Fibroblast of skin of right quadriceps (primary cell): ENCODE measurements at regions not wholly inside any gene's neighbourhood (a gene's known extent, or its start where the extent isn't known, plus 50 kb on each side); places are given as distances from the start of the nearest gene placed in this dataset.

Experiments
- DNase-seq: peaks from one replicate; pipeline ENCODE4 v3.0.0-alpha.2; 2013

DNA sequence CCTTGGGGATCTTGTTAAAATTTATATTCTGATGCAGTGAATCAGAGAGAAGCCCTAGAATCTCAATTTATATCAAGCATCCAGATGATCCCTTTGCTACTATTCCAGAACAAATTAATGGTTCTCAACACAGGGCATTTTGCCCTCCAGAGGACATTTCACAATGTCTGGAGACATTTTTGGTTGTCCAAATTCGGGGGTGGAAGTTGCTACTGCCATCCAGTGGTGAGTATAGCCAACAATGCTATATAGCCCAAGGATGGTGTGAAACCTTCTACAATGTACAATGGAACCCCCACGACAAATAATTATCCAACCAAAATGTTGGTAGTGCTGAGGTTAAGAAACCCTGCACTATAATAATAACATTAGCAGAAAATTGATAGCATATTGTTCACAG is 2440.0 kb downstream of the PCDH7 start:
- peak; percentile 32 for DNase-seq

DNA sequence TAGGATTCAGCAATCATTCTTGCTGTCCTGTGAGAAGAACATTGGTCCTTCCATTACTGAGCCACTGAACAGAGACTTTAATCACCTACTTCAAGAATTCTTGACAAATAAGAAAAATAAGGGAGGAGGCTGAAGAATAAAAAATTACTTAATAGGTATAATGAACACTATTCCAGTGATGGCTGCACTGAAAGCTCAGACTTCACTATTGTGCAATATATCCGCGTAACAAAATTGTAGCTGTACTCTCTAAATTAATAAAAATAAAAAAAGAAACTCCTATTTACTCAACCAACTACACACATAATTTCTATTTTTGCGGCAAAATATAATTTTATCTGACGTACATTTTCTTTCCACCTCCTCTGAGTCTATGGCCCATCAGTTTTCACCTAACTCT is 2441.0 kb downstream of the PCDH7 start:
- no peak for DNase-seq

DNA sequence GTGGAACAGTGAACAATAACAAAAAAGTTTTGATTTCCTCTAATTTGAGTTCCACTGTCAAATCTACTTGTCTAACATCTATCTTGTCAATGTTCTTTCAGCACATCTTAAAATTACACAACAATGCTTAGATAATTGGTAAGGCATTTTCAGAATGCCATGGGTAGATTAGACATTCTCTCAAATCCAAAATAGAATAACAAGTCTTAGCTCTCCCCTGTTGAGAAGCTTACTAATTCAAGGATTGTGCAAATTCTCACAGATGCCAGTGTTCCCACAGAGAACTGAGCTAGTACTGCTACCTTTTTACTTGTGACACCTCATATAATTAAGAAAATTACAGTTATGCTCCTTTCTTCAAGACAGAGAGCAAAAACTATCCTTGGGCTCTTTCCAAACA is 2442.0 kb downstream of the PCDH7 start:
- peak; percentile 1 for DNase-seq

DNA sequence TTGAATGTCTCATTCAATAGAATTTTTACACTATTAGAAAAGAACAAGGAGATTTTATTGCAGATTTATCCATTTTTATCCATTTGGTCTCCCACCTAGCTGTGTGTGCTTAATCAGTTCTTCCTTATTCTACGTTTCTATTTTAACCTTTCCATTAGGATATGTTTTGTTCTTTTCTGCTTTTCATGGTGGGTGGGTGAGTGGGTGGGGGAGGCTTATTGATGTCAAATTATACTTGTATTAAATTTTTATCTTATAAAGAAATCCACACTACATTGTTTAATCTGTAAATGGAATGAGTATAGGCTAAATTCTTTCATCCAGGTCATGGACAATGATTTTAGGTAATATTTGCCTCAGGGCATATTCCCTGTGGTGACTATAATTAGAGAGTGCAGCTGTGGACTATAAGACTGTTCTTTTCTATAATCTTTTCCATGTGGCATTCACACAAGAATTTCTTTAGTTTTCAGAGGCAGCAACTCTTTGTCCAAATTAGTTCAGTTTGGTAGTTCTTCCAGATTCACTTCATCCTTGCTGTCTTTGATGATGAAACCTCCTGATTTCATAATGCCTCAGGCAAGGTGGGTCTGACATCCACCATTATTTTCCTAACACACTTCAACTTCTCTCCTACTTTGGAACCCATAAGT is 2451.8 kb downstream of the PCDH7 start:
- no peak for DNase-seq

DNA sequence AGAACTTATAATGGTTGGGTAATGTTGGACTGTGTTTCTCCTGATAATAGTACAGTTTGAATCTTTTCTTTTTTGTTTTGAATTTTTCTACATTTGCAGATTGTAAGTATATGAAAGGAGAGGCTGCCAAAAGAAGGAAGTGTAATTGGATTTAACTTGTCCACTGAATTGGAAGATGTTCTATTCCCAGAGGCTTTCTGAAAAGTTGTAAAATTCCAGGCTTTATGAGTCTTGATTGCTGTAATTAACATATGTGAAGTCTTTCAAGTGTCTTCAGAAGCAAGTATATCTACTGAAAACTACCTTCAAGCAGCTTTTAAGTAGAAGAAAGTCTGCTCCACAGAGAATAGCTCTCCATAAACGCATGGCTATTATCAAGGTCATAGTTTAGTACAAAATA is 2456.4 kb downstream of the PCDH7 start:
- DNase-seq: no peak

GRCh38 chr4:33184657-33185290 is 2464.6 kb downstream of the PCDH7 start:
- DNase-seq: no peak

DNA sequence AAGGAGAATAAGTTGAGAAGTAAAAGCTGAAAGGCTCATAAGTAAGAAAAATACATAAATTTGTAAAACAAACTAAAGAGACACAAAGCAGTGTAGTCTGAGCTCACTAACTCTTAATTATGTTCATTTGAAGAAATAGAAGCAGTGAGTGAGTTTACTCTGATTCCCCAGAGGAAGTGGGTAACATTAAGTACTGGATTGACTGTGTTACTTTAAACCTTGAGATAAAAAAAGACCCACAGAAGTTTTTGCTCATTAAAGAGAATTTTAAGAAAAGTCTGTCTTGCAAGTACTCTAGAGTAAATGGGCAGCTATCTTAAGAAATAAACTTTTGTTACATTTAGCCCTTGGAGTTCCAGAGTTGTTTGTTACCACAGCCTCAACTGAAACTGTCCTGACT is 2466.9 kb downstream of the PCDH7 start:
- DNase-seq: no peak

GRCh38 chr4:33188733-33189132 is 2468.6 kb downstream of the PCDH7 start:
- DNase-seq: no peak

GRCh38 chr4:33189169-33189568 is 2469.0 kb downstream of the PCDH7 start:
- no peak for DNase-seq

GRCh38 chr4:33193109-33193508 is 2472.9 kb downstream of the PCDH7 start:
- DNase-seq: no peak

DNA sequence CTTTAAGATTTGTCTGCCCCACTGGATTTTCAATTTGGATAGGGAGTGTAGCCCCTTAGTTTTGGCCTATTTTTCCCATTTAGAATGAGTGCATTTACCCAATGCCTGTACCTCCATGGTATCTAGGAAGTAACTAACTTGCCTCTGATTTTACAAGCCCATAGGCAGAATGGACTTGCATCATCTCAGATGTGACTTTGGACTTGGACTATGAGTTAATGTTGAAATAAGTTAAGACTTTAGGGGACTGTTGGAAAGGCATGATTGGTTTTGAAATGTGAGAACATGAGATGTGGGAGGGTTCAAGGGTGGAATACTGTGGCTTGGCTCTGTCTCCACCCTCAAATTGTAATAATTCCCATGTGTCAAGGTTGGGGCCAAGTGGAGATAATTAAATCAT is 2480.2 kb downstream of the PCDH7 start:
- no peak for DNase-seq

DNA sequence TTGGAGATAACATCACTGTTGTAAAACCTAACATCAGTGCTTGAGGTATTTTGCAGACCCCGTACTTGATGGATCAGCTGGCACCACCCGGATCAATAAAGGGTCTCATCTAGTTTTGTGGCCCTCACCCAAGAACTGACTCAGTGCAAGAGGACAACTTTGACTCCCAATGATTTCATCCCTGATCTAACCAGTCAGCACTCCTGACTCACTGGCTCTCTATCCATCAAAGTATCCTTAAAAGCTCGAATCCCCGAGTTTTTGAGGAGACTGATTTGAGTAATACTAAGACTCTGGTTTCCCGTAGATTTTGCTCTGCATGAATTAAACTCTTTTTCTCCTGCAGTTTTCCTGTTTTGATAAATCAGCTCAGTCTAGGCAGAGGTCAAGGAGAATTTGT is 2498.1 kb downstream of the PCDH7 start:
- no peak for DNase-seq

DNA sequence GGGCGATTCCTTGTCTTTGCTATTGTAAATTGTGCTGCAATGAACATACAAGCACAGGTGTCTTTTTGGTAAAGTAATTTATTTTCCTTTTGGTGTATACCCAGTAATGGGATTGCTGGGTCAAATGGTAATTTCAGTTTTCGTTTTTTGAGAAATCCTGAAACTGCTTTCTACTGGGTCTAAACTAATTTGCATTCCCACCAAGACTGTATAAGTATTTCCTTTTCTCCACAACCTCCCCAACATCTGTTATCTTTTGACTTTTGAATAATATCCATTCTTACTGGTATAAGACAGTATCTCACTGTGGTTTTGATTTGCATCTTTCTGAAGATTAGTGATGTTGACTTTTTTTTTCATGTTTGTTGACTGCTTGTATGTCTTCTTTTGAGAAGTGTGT is 2506.0 kb downstream of the PCDH7 start:
- DNase-seq: no peak

GRCh38 chr4:33226783-33227182 is 2506.6 kb downstream of the PCDH7 start:
- no peak for DNase-seq

DNA sequence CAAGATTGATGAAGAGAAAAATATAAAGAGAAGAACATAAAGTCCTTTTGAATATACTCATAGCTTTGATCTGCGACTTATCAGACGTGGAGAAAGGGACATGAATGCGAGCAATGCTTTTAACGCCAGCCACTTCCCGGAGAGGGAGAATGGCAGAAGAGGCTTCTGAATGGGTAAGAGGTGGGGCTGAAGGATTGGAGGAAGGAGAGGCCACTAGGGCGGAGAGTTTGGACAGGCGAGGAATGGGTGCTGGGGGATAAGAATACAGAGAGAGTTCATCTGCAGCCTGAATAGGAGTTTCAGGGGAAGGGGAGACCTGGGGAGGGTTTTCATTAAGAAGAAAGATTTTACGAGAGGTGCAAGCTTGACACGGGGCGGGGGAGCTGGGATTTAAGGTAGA is 2534.9 kb downstream of the PCDH7 start:
- no peak for DNase-seq

GRCh38 chr4:33255507-33255906 is 2535.3 kb downstream of the PCDH7 start:
- no peak for DNase-seq

DNA sequence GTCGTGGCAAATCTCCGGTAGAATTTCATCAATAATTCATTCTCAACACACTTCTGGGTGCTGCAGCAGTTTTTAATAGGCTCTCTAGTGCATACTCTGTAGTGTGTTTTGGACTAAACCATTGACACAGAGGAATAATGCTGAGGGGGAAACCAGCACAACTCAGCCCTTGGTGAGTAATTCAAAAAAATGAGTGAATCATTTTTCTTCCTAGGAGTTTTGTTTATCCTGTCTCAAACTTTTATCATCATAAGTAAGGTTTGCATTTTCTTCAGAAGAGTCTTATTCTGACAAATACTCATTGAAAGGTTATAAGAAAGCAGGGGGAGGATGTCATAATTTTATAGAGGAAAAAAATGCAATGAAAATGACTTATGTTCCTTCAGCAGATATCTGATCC is 2542.7 kb downstream of the PCDH7 start:
- DNase-seq: peak; percentile 52

GRCh38 chr4:33268776-33269175 is 2548.6 kb downstream of the PCDH7 start:
- DNase-seq: no peak

- no peak for DNase-seq
These were observed 2550.2 kb downstream of the PCDH7 start for GRCh38 chr4:33270403-33270802.

DNA sequence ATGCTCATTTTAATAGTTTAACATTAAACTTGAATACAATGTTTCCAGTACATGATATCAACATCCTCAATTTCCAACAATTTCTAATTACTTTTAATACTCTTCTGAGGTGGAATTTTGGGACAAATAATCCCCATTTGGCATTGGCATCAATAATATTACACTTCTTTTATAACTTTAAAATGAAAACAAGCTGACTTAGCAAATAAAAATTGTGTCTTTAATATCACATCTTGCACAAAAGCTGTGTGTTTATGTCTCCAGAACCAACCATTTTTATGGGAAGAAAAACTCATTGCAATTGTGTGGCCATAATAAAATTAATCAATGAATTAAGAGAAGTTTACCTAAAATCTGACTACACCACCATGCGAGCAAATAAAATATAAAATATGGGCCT is 2552.6 kb downstream of the PCDH7 start:
- no peak for DNase-seq

GRCh38 chr4:33283818-33284217 is 2563.6 kb downstream of the PCDH7 start:
- DNase-seq: no peak

DNA sequence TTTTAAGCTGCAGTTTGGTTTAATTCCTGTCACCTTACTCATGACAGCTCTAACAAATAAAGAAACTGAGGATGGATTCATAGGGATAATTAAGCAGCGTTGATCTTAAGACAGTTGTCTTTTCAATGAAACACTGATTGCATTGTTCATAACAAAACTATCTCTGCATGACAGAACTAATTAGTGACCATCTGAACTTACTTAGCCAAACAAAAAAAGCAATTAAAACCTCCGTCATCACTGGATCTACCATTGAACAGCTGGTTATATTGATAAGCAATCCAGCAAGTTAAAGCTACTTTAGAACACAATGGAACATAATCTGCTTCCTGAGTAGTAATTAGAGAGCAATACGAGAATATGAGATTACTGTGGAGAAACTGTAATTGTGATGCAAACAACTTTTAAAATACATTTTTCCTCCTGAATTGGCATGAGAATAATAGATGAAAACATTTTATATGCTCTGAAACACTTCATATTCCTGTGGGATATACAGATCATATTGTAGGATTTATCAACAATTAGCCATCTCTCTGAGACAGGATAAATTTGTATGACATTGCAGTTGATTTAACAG is 2576.8 kb downstream of the PCDH7 start:
- no peak for DNase-seq

- peak; percentile 8 for DNase-seq
These were observed 2582.2 kb downstream of the PCDH7 start for GRCh38 chr4:33302321-33302720.

GRCh38 chr4:33306131-33306530 is 2586.0 kb downstream of the PCDH7 start:
- DNase-seq: no peak

DNA sequence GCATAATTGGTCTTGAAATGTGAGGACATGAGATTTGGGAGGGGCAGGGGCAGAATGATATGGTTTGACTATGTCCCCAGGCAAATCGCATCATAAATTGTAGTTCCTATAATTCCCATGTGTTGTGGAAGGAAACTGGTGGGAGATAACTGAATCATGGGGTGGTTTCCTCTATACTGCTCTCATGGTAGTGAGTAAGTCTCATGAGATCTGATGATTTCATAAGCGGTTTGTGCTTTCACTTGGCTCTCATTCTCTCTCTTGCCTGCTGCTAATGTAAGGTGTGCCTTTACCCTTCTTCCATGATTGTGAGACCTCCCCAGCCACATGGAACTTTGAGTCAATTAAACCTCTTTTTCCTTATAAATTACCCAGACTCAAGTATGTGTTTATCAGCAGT is 2595.9 kb downstream of the PCDH7 start:
- DNase-seq: peak; percentile 5
